ENCODE measurements at regions not wholly inside any gene's neighbourhood (a gene's known extent, or its start where the extent isn't known, plus 50 kb on each side); places are given as distances from the start of the nearest gene placed in this dataset.

DNA sequence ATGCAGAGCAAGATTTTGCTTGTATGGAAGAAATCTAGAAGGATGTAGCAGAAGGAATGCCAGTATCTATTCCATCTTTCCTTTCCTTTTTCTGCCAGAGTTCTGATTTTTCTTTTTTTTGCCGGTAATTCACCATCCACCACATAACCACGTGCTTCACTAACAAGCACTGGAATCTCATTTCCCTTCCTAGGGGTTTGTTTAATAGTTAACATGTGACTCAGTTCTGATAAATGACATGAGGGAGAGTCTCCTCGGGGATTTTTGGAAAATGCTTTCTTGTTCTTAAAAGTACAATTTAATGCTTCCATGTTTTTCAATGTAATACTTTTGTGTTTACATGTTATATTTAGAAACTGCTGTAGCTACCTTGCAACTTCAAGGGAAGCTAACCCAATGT is 590.2 kb downstream of the SH2D4B start:
- DNase-seq (ENCODE audit: extremely low spot score, unreplicated experiment), result no peak
- Mint-ChIP-seq H3K4me3 (no peak overlapping the region), H3K27ac (no peak overlapping the region), H3K27me3 (no peaks in the 10 kb centered on the region), H3K36me3 (no peaks in the 10 kb centered on the region), H3K9me3 (no peaks in the 10 kb centered on the region), H3K4me1 (ENCODE audit: unreplicated experiment) (no peaks in the 10 kb centered on the region)
- TF ChIP-seq, protein P1, sequence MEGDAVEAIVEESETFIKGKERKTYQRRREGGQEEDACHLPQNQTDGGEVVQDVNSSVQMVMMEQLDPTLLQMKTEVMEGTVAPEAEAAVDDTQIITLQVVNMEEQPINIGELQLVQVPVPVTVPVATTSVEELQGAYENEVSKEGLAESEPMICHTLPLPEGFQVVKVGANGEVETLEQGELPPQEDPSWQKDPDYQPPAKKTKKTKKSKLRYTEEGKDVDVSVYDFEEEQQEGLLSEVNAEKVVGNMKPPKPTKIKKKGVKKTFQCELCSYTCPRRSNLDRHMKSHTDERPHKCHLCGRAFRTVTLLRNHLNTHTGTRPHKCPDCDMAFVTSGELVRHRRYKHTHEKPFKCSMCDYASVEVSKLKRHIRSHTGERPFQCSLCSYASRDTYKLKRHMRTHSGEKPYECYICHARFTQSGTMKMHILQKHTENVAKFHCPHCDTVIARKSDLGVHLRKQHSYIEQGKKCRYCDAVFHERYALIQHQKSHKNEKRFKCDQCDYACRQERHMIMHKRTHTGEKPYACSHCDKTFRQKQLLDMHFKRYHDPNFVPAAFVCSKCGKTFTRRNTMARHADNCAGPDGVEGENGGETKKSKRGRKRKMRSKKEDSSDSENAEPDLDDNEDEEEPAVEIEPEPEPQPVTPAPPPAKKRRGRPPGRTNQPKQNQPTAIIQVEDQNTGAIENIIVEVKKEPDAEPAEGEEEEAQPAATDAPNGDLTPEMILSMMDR (conservative IDR thresholded peaks at IDR 0.05), result no peak

DNA sequence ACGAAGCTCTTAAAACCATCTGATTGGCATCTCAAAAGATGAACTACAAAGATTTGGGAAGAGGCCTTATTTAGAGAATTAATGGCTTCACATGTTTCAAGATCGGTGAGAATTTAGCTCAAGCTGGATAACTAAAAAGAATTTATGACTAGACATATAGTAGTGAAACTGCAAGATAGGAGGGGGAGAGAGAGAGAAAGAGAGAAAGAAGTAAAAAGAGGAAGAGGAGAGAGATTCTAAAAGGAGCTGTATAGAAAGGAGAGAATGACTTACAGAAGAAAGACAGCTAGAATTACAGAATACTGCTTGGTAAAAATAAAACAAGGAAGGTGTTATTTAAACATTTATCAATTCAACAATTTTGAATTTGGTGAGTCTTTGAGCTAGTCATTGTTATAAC is 592.3 kb downstream of the SH2D4B start:
- H3K27ac Mint-ChIP-seq, result no peak overlapping the region

DNA sequence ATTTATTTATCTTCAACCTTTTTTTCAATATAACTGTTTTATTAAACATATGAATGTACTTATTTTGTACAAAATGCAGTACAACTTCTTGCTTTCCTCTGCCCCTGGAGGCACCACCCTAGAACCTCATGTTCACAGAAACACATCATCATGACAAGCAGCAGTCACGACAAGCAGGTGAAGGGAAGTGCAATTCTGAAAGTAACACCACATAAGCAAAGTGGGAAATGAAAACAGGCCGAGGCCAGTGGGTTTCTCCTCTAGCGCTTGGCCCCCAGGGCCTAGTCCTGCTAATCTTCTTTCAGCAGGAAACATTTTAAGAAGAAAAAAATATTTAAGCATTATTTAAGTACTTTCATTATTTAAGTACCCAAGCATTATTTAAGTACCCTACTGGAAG is 598.1 kb downstream of the SH2D4B start:
- no peak overlapping the region for H3K27ac Mint-ChIP-seq

More for the DNA sequence above, 592.3 kb downstream of the SH2D4B start:
- no peaks in the 10 kb centered on the region for H3K27me3 Mint-ChIP-seq
- H3K9me3 Mint-ChIP-seq, result no peaks in the 10 kb centered on the region
- TF ChIP-seq, protein P1 (conservative IDR thresholded peaks at IDR 0.05), result no peak
- DNase-seq (ENCODE audit: extremely low spot score, unreplicated experiment), result no peak
- no peak overlapping the region for H3K4me3 Mint-ChIP-seq
- no peaks in the 10 kb centered on the region for H3K4me1 Mint-ChIP-seq (ENCODE audit: unreplicated experiment)
- no peaks in the 10 kb centered on the region for H3K36me3 Mint-ChIP-seq

DNA sequence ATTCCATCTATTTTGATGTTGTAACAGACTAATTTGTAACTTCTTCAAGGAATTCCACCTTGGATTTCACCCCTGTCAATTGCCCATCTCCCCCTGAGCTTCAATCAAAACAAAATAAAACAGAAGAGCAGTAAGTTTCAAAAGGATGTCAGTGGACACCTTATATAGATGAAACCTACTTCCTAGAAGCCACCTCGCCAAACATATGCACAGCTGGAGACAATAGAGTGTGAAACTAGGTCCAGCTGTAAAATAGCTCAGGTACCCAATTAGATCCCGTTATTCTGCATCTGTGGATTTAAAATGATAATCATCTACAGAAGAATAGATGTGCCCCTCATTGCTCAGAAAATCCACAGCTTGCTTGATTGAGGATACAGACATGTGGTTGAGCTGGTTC is 598.6 kb downstream of the SH2D4B start:
- no peak for DNase-seq (ENCODE audit: extremely low spot score, unreplicated experiment)
- H3K9me3 Mint-ChIP-seq, result no peaks in the 10 kb centered on the region
- no peak overlapping the region for H3K27ac Mint-ChIP-seq
- H3K4me1 Mint-ChIP-seq (ENCODE audit: unreplicated experiment), result no peaks in the 10 kb centered on the region
- no peak overlapping the region for H3K4me3 Mint-ChIP-seq
- no peaks in the 10 kb centered on the region for H3K36me3 Mint-ChIP-seq
- TF ChIP-seq, protein P1 (conservative IDR thresholded peaks at IDR 0.05), result no peak
- no peaks in the 10 kb centered on the region for H3K27me3 Mint-ChIP-seq

More for the DNA sequence above, 598.1 kb downstream of the SH2D4B start:
- no peak for DNase-seq (ENCODE audit: extremely low spot score, unreplicated experiment)
- Mint-ChIP-seq H3K36me3 (no peaks in the 10 kb centered on the region), H3K4me3 (no peak overlapping the region), H3K27me3 (no peaks in the 10 kb centered on the region), H3K9me3 (no peaks in the 10 kb centered on the region), H3K4me1 (ENCODE audit: unreplicated experiment) (no peaks in the 10 kb centered on the region)
- TF ChIP-seq, protein P1 (conservative IDR thresholded peaks at IDR 0.05), result no peak

DNA sequence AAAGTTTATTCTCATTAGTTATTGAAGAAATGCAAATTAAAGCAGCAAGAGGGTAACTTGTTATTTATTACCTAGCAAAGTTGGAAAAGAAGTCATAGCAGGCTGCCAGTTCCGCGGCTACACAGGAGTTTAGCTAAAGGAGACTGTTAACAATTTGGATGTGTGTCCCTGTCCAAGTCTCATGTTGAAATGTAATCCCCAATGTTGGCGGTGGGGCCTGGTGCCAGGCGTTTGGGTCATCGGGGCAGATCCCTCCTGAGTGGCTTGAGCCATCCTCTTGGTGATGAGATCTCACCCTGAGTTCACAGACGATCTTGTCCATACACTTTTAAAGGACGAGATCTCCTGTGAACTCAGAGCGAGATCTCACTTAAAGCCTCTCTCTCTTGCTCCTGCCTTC is 608.3 kb downstream of the SH2D4B start:
- H3K4me3 Mint-ChIP-seq, result no peak overlapping the region
- no peaks in the 10 kb centered on the region for H3K9me3 Mint-ChIP-seq
- DNase-seq (ENCODE audit: extremely low spot score, unreplicated experiment), result no peak
- H3K27me3 Mint-ChIP-seq, result no peaks in the 10 kb centered on the region
- TF ChIP-seq, protein P1 (conservative IDR thresholded peaks at IDR 0.05), result no peak
- H3K27ac Mint-ChIP-seq, result no peak overlapping the region
- no peaks in the 10 kb centered on the region for H3K36me3 Mint-ChIP-seq
- no peaks in the 10 kb centered on the region for H3K4me1 Mint-ChIP-seq (ENCODE audit: unreplicated experiment)

DNA sequence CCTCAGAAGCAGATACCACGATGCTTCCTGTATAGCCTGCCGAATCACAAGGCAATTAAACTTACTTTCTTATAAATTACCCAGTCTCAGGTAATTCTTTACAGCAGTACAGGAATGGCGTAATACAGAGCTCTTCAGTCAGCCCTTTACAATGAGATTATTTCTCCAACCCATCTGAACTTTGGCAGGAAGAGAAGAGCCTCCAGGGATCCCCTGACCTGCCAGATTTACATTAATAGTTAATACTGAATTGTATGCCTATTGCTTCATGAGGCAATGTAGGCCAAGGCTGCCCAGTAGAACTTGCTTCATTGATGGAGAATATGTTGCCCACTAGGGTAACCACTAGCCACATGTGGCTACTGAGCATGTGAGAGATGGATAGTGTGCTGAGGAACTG is 608.7 kb downstream of the SH2D4B start:
- no peak for DNase-seq (ENCODE audit: extremely low spot score, unreplicated experiment)
- H3K27me3 Mint-ChIP-seq, result no peaks in the 10 kb centered on the region
- H3K27ac Mint-ChIP-seq, result no peak overlapping the region
- TF ChIP-seq, protein P1 (conservative IDR thresholded peaks at IDR 0.05), result no peak
- no peaks in the 10 kb centered on the region for H3K9me3 Mint-ChIP-seq
- no peak overlapping the region for H3K4me3 Mint-ChIP-seq
- no peaks in the 10 kb centered on the region for H3K36me3 Mint-ChIP-seq
- no peaks in the 10 kb centered on the region for H3K4me1 Mint-ChIP-seq (ENCODE audit: unreplicated experiment)

Data from type B pancreatic cell (in vitro differentiated cells).